Body of pancreas (tissue), 4 donors: ENCODE measurements at regions not wholly inside any gene's neighbourhood (a gene's known extent, or its start where the extent isn't known, plus 50 kb on each side); places are given as distances from the start of the nearest gene placed in this dataset.

Source experiments
- ATAC-seq: fragments of 150-250 bp; one replicate; pipeline ENCODE4 v1.9.1; 2016
- DNase-seq, 4 donors: peaks; one replicate each; pipeline ENCODE4 v3.0.0-alpha.2; 2019
- H3K27ac ChIP-seq, 4 donors: fragments of 200-600 bp; sonication (generic); 1 replicate in 3 of 4; 2 replicates in 1 of 4; pipeline versions ENCODE4 v1.5.1 to v1.6.1; 2016 to 2019; ENCODE audit warnings: mild to moderate bottlenecking in 1 of 4, mixed read lengths in 1 of 4, moderate library complexity in 1 of 4
- H3K27me3 ChIP-seq, 2 donors: fragments of 200-600 bp; sonication (generic); one replicate each; pipeline ENCODE4 v1.6.0; 2016; ENCODE audit warnings: mild to moderate bottlenecking in 1 of 2
- H3K36me3 ChIP-seq, 2 donors: fragments of 200-600 bp; sonication (generic); replicated peaks in 1 of 2; 2 replicates each; pipeline ENCODE4 v1.5.1; 2016; ENCODE audit warnings: low read depth in 2 of 2; ENCODE audit not compliant: insufficient read depth in 1 of 2
- H3K4me1 ChIP-seq: fragments of 200-600 bp; sonication (generic); one replicate; pipeline ENCODE4 v1.6.0; 2016
- H3K4me3 ChIP-seq, 2 donors: fragments of 200-600 bp; sonication (generic); 1 replicate in 1 of 2; 2 replicates in 1 of 2; pipeline ENCODE4 v1.5.1; 2016 to 2019
- H3K9me3 ChIP-seq, 3 donors: fragments of 200-600 bp; sonication (generic); 1 replicate in 2 of 3; 2 replicates in 1 of 3; pipeline ENCODE4 v1.5.1; 2016
- POLR2A ChIP-seq, 3 donors: fragments of 450-650 bp; IDR thresholded peaks; one replicate each; pipeline ENCODE4 v1.6.1; 2016; ENCODE audit warnings: antibody characterized with exemption in 3 of 3, mild to moderate bottlenecking in 2 of 3
- WGBS, 2 donors: methylation state at CpG; one replicate each; pipeline ENCODE4 v1.1.5; 2017; 5-methylcytosine and 5-hydroxymethylcytosine counted together
- intact Hi-C: fragments of 100-400 bp; cut with DNase I; formaldehyde crosslinking; loops from one replicate; pipeline ENCODE4 v1.15.1; 2023
- TF ChIP-seq, protein P1 (sequence below), 7 experiments: fragments of 450-650 bp in 4 of 7; fragments of 200-600 bp in 3 of 7; sonication (generic) in 3 of 7; IDR thresholded peaks; one replicate each; pipeline ENCODE4 v1.5.1; 2016 to 2019; ENCODE audit warnings: antibody characterized with exemption in 7 of 7

- peaks cover 8% of the 10 kb centered on the region for H3K4me1 ChIP-seq
- no peaks in the 10 kb centered on the region for H3K36me3 ChIP-seq
- no peak overlapping the region for H3K4me3 ChIP-seq
- ATAC-seq (no peak), DNase-seq (no peak)
- no peaks in the 10 kb centered on the region for H3K9me3 ChIP-seq
- 62 to 79% methylated on average over 2 of the region's 2 CpGs for WGBS, 2 donors
- intact Hi-C loops = no loop called here
- H3K27ac ChIP-seq = no peak overlapping the region
- no peaks in the 10 kb centered on the region for H3K27me3 ChIP-seq
- TF ChIP-seq, protein P1, sequence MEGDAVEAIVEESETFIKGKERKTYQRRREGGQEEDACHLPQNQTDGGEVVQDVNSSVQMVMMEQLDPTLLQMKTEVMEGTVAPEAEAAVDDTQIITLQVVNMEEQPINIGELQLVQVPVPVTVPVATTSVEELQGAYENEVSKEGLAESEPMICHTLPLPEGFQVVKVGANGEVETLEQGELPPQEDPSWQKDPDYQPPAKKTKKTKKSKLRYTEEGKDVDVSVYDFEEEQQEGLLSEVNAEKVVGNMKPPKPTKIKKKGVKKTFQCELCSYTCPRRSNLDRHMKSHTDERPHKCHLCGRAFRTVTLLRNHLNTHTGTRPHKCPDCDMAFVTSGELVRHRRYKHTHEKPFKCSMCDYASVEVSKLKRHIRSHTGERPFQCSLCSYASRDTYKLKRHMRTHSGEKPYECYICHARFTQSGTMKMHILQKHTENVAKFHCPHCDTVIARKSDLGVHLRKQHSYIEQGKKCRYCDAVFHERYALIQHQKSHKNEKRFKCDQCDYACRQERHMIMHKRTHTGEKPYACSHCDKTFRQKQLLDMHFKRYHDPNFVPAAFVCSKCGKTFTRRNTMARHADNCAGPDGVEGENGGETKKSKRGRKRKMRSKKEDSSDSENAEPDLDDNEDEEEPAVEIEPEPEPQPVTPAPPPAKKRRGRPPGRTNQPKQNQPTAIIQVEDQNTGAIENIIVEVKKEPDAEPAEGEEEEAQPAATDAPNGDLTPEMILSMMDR (IDR thresholded peaks at IDR 0.05) = no peak
- no peak for TF ChIP-seq POLR2A (IDR thresholded peaks at IDR 0.05)
Measured at GRCh38 chrX:116238567-116239255, 68.2 kb downstream of the AGTR2 start.

- WGBS, 2 donors = 32 to 37% methylated on average over 8 of the region's 8 CpGs
- intact Hi-C loops = no loop called here
- peak in 2 of 4 donors; percentile 13 to 25 for DNase-seq
- Histone ChIP-seq H3K27me3 (no peaks in the 10 kb centered on the region), H3K27ac (peak overlapping the region in 2 of 4 donors; percentile 14 to 62), H3K9me3 (no peaks in the 10 kb centered on the region), H3K36me3 (no peaks in the 10 kb centered on the region), H3K4me3 (no peak overlapping the region), H3K4me1 (peaks cover 8% of the 10 kb centered on the region)
- TF ChIP-seq POLR2A (IDR thresholded peaks at IDR 0.05) = no peak
- TF ChIP-seq, protein P1 (IDR thresholded peaks at IDR 0.05) = no peak
- ATAC-seq = peak; percentile 71
Measured at GRCh38 chrX:116239944-116240840, 69.6 kb downstream of the AGTR2 start.

DNA sequence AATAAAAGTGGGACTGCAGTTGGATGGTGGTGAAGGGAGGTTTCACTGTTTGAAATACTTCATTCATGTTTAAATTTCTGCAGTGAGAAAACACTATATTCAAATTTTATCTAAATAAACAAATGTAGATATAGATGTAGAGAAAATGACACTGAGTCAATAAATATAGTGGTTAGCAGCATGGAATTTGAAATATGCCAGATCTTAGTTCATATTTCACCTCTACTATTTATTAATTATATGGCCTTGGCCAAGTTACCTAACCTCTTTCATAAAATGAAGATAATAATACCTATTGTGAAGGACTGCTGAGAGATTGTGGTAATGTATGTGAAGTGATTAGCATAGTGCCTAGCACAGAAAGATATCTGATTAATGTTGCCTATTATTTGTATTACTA, 70.5 kb downstream of the AGTR2 start:
- TF ChIP-seq POLR2A (IDR thresholded peaks at IDR 0.05) = no peak
- TF ChIP-seq, protein P1 (IDR thresholded peaks at IDR 0.05) = no peak
- no peaks in the 10 kb centered on the region for H3K27me3 ChIP-seq
- DNase-seq (no peak), ATAC-seq (no peak)
- no peaks in the 10 kb centered on the region for H3K36me3 ChIP-seq
- intact Hi-C loops = no loop called here
- peaks cover 8% of the 10 kb centered on the region for H3K4me1 ChIP-seq
- peak overlapping the region in 1 of 4 donors; percentile 53 for H3K27ac ChIP-seq
- no peak overlapping the region for H3K4me3 ChIP-seq
- H3K9me3 ChIP-seq = no peaks in the 10 kb centered on the region

GRCh38 chrX:116243039-116243438, 72.5 kb downstream of the AGTR2 start:
- DNase-seq (no peak), ATAC-seq (no peak)
- intact Hi-C loops = no loop called here
- no peak overlapping the region for H3K27ac ChIP-seq
- TF ChIP-seq, protein P1 (IDR thresholded peaks at IDR 0.05) = no peak
- no peak for TF ChIP-seq POLR2A (IDR thresholded peaks at IDR 0.05)
- H3K27me3 ChIP-seq = no peaks in the 10 kb centered on the region
- peaks cover 8% of the 10 kb centered on the region for H3K4me1 ChIP-seq
- no peak overlapping the region for H3K4me3 ChIP-seq
- H3K36me3 ChIP-seq = no peaks in the 10 kb centered on the region
- no peaks in the 10 kb centered on the region for H3K9me3 ChIP-seq
